Skeletal muscle cell (primary cell): ENCODE measurements at regions not wholly inside any gene's neighbourhood (a gene's known extent, or its start where the extent isn't known, plus 50 kb on each side); places are given as distances from the start of the nearest gene placed in this dataset.

ENCODE experiments used
- DNase-seq: peaks from one replicate; pipeline ENCODE4 v3.0.0-alpha.2; 2010; ENCODE audit warnings: low read depth
- H3K4me3 ChIP-seq: 2 replicates; pipeline ENCODE4 v1.5.1; 2011; ENCODE audit warnings: low read depth, mild to moderate bottlenecking, control low read depth, low read length, moderate library complexity

GRCh38 chr6:94289131-94289530 is 869.8 kb upstream of the EPHA7 start:
- H3K4me3 ChIP-seq: no peak overlapping the region
- no peak for DNase-seq

- no peak overlapping the region for H3K4me3 ChIP-seq
- DNase-seq: no peak
Measured at GRCh38 chr6:94278146-94278545, 858.8 kb upstream of the EPHA7 start.

- no peak overlapping the region for H3K4me3 ChIP-seq
- DNase-seq: no peak
Measured at GRCh38 chr6:94272327-94272726, 853.0 kb upstream of the EPHA7 start.

GRCh38 chr6:94270091-94270948 is 851.0 kb upstream of the EPHA7 start:
- no peak for DNase-seq
- H3K4me3 ChIP-seq: no peak overlapping the region

GRCh38 chr6:94269256-94269655 is 849.9 kb upstream of the EPHA7 start:
- no peak for DNase-seq
- no peak overlapping the region for H3K4me3 ChIP-seq

- no peak overlapping the region for H3K4me3 ChIP-seq
- DNase-seq: no peak
Measured at GRCh38 chr6:94260765-94261164, 841.4 kb upstream of the EPHA7 start.

- DNase-seq: no peak
- no peak overlapping the region for H3K4me3 ChIP-seq
Measured at GRCh38 chr6:94254689-94255088, 835.3 kb upstream of the EPHA7 start.

GRCh38 chr6:94251878-94252277 is 832.5 kb upstream of the EPHA7 start:
- no peak for DNase-seq
- no peak overlapping the region for H3K4me3 ChIP-seq

GRCh38 chr6:94245395-94245794 is 826.0 kb upstream of the EPHA7 start:
- no peak for DNase-seq
- H3K4me3 ChIP-seq: no peak overlapping the region

- H3K4me3 ChIP-seq: no peak overlapping the region
- DNase-seq: no peak
Measured at GRCh38 chr6:94238868-94239267, 819.5 kb upstream of the EPHA7 start.

GRCh38 chr6:94227741-94228140 is 808.4 kb upstream of the EPHA7 start:
- no peak for DNase-seq
- no peak overlapping the region for H3K4me3 ChIP-seq

- H3K4me3 ChIP-seq: no peak overlapping the region
- no peak for DNase-seq
Measured at GRCh38 chr6:94217836-94218235, 798.5 kb upstream of the EPHA7 start.

- H3K4me3 ChIP-seq: no peak overlapping the region
- DNase-seq: no peak
Measured at GRCh38 chr6:94215552-94215951, 796.2 kb upstream of the EPHA7 start.

- H3K4me3 ChIP-seq: no peak overlapping the region
- DNase-seq: no peak
Measured at GRCh38 chr6:94213226-94213625, 793.9 kb upstream of the EPHA7 start.

GRCh38 chr6:94196891-94197290 is 777.5 kb upstream of the EPHA7 start:
- no peak overlapping the region for H3K4me3 ChIP-seq
- no peak for DNase-seq

- DNase-seq: no peak
- no peak overlapping the region for H3K4me3 ChIP-seq
Measured at GRCh38 chr6:94190030-94190429, 770.7 kb upstream of the EPHA7 start.

- DNase-seq: no peak
- no peak overlapping the region for H3K4me3 ChIP-seq
Measured at GRCh38 chr6:94184666-94185464, 765.5 kb upstream of the EPHA7 start.

GRCh38 chr6:94177429-94177828 is 758.1 kb upstream of the EPHA7 start:
- H3K4me3 ChIP-seq: no peak overlapping the region
- DNase-seq: no peak

- no peak overlapping the region for H3K4me3 ChIP-seq
- no peak for DNase-seq
Measured at GRCh38 chr6:94175465-94175864, 756.1 kb upstream of the EPHA7 start.

GRCh38 chr6:94163877-94164276 is 744.5 kb upstream of the EPHA7 start:
- no peak overlapping the region for H3K4me3 ChIP-seq
- DNase-seq: no peak

- no peak overlapping the region for H3K4me3 ChIP-seq
- DNase-seq: no peak
Measured at GRCh38 chr6:94150886-94151285, 731.5 kb upstream of the EPHA7 start.
